T-cell (primary cell): ENCODE measurements at regions not wholly inside any gene's neighbourhood (a gene's known extent, or its start where the extent isn't known, plus 50 kb on each side); places are given as distances from the start of the nearest gene placed in this dataset.
"Not testable (repeated sequence)": the region's sequence is repeated elsewhere in the genome, so short reads cannot be mapped to it uniquely, and the experiment has no call there.

ENCODE experiments used
- ATAC-seq, 4 experiments: fragments of 200-7000 bp in 3 of 4; fragments of 150-1000 bp in 1 of 4; cut with Tn5 transposase; replicated peaks in 1 of 4; 1 replicate in 3 of 4; 2 replicates in 1 of 4; pipeline ENCODE4 v1.10.0; 2021; ENCODE audit warnings: moderate library complexity in 3 of 4, mild to moderate bottlenecking in 2 of 4, moderate number of reproducible peaks in 1 of 4
- CTCF ChIA-PET, 2 donors: fragments of 300-600 bp; sonication (Branson Sonifier 250); formaldehyde crosslinking; loops; one replicate each; lab custom pipeline; 2022; ENCODE audit warnings: antibody characterized with exemption in 2 of 2; lab: Charles Lee
- POLR2A ChIA-PET, 2 donors: fragments of 300-600 bp; sonication (Branson Sonifier 250); formaldehyde crosslinking; loops; one replicate each; lab custom pipeline; 2022; ENCODE audit warnings: antibody characterized with exemption in 2 of 2; lab: Charles Lee
- DNase-seq, 35 experiments: peaks; one replicate each; pipeline versions ENCODE4 v3.0.0 to v3.0.0-alpha.2; 2013 to 2023
- H3K27ac ChIP-seq: one replicate; pipeline ENCODE4 v1.5.1; 2013; ENCODE audit warnings: low read length
- H3K27me3 ChIP-seq, 2 experiments: replicated peaks in 1 of 2; 1 replicate in 1 of 2; 2 replicates in 1 of 2; pipeline versions ENCODE4 v1.6.1 to v1.7.0; 2013; ENCODE audit warnings: low read length in 1 of 2, mixed read lengths in 1 of 2; ENCODE audit not compliant: control insufficient read depth in 2 of 2, insufficient read depth in 2 of 2; ENCODE audit errors: extremely low read depth in 1 of 2
- H3K36me3 ChIP-seq, 2 donors: 1 replicate in 1 of 2; 2 replicates in 1 of 2; pipeline versions ENCODE4 v1.6.1 to v1.7.0; 2013; ENCODE audit warnings: low read length in 1 of 2; ENCODE audit not compliant: control insufficient read depth in 2 of 2, insufficient read depth in 1 of 2; ENCODE audit errors: extremely low read depth in 1 of 2
- H3K4me1 ChIP-seq, 2 experiments: 1 replicate in 1 of 2; 2 replicates in 1 of 2; pipeline versions ENCODE4 v1.6.1 to v1.7.0; 2013; ENCODE audit warnings: low read length in 2 of 2, mixed read lengths in 1 of 2; ENCODE audit not compliant: insufficient read depth in 2 of 2, control insufficient read depth in 1 of 2; ENCODE audit errors: extremely low read depth in 1 of 2
- H3K4me3 ChIP-seq, 2 donors: 1 replicate in 1 of 2; 2 replicates in 1 of 2; pipeline versions ENCODE4 v1.5.1 to v1.7.0; 2013; ENCODE audit warnings: mild to moderate bottlenecking in 2 of 2, low read length in 1 of 2, moderate library complexity in 1 of 2; ENCODE audit not compliant: control insufficient read depth in 1 of 2; ENCODE audit errors: extremely low read depth in 1 of 2
- H3K9me3 ChIP-seq: 2 replicates; pipeline ENCODE4 v1.7.0; 2013
- H3K27ac Mint-ChIP-seq, 2 donors: one replicate each; pipeline ENCODE4 v1.8.0; 2020 to 2021; ENCODE audit warnings: mild to moderate bottlenecking in 2 of 2, mixed read lengths in 2 of 2
- H3K27me3 Mint-ChIP-seq, 2 donors: one replicate each; pipeline ENCODE4 v1.8.0; 2021 to 2022; ENCODE audit warnings: mixed read lengths in 2 of 2
- H3K36me3 Mint-ChIP-seq: one replicate; pipeline ENCODE4 v1.8.0; 2021; ENCODE audit warnings: mixed read lengths
- H3K4me1 Mint-ChIP-seq, 3 donors: one replicate each; pipeline ENCODE4 v1.8.0; 2020 to 2022; ENCODE audit warnings: mixed read lengths in 3 of 3, mild to moderate bottlenecking in 1 of 3
- H3K4me3 Mint-ChIP-seq, 3 donors: one replicate each; pipeline ENCODE4 v1.8.0; 2020 to 2022; ENCODE audit warnings: mild to moderate bottlenecking in 3 of 3, mixed read lengths in 3 of 3, moderate library complexity in 3 of 3
- H3K9me3 Mint-ChIP-seq, 3 donors: one replicate each; pipeline ENCODE4 v1.8.0; 2020 to 2022; ENCODE audit warnings: mixed read lengths in 3 of 3
- WGBS: methylation state at CpG from one replicate; pipeline ENCODE4 v1.1.5; 2013; ENCODE audit warnings: missing lambda C conversion rate; ENCODE audit not compliant: insufficient coverage; 5-methylcytosine and 5-hydroxymethylcytosine counted together

- DNase-seq (no peak), ATAC-seq (no peak)
- ChIA-PET POLR2A (no interaction called here), CTCF (no interaction called here)
- no CpG with 5 or more reads among the region's 1 CpG for WGBS
- H3K27me3 Mint-ChIP-seq: peaks cover 0 to 9% of the 10 kb centered on the region in 2 donors
- no peak overlapping the region for H3K27ac Mint-ChIP-seq
- peaks cover 0 to 1% of the 10 kb centered on the region in 2 experiments for H3K27me3 ChIP-seq
- H3K27ac ChIP-seq: no peak overlapping the region
- H3K4me3 ChIP-seq: no peak overlapping the region
- H3K36me3 Mint-ChIP-seq: no peaks in the 10 kb centered on the region
- H3K9me3 ChIP-seq: no peaks in the 10 kb centered on the region
- no peaks in the 10 kb centered on the region for H3K4me1 ChIP-seq
- no peaks in the 10 kb centered on the region for H3K36me3 ChIP-seq
- no peak overlapping the region for H3K4me3 Mint-ChIP-seq
- H3K9me3 Mint-ChIP-seq: no peaks in the 10 kb centered on the region
- no peaks in the 10 kb centered on the region for H3K4me1 Mint-ChIP-seq
Observed at GRCh38 chr21:32087447-32087846, 191.4 kb downstream of the MIS18A start.

GRCh38 chr21:32083197-32083596 lies 195.7 kb downstream of the MIS18A start:
- Mint-ChIP-seq H3K9me3 (no peaks in the 10 kb centered on the region), H3K27ac (no peak overlapping the region), H3K4me3 (no peak overlapping the region), H3K36me3 (no peaks in the 10 kb centered on the region), H3K27me3 (peaks cover 0 to 8% of the 10 kb centered on the region in 2 donors), H3K4me1 (no peaks in the 10 kb centered on the region)
- POLR2A ChIA-PET: no interaction called here
- Histone ChIP-seq H3K4me3 (no peak overlapping the region), H3K4me1 (no peaks in the 10 kb centered on the region), H3K27me3 (no peaks in the 10 kb centered on the region), H3K9me3 (no peaks in the 10 kb centered on the region), H3K27ac (no peak overlapping the region), H3K36me3 (no peaks in the 10 kb centered on the region)
- ATAC-seq (no peak), DNase-seq (no peak)
- no CpG with 5 or more reads among the region's 2 CpGs for WGBS
- CTCF ChIA-PET: no interaction called here

GRCh38 chr21:32082466-32082865 lies 196.4 kb downstream of the MIS18A start:
- ChIA-PET POLR2A (no interaction called here), CTCF (no interaction called here)
- DNase-seq (no peak), ATAC-seq (no peak)
- Mint-ChIP-seq H3K9me3 (no peaks in the 10 kb centered on the region), H3K4me1 (no peaks in the 10 kb centered on the region), H3K36me3 (no peaks in the 10 kb centered on the region), H3K27ac (no peak overlapping the region), H3K27me3 (peaks cover 0 to 8% of the 10 kb centered on the region in 2 donors), H3K4me3 (no peak overlapping the region)
- no peaks in the 10 kb centered on the region for H3K4me1 ChIP-seq
- no peak overlapping the region for H3K27ac ChIP-seq
- no peaks in the 10 kb centered on the region for H3K9me3 ChIP-seq
- H3K27me3 ChIP-seq: no peaks in the 10 kb centered on the region
- WGBS: no CpG with 5 or more reads among the region's 5 CpGs
- H3K4me3 ChIP-seq: no peak overlapping the region
- no peaks in the 10 kb centered on the region for H3K36me3 ChIP-seq

GRCh38 chr21:32073593-32073992 lies 200.8 kb downstream of the HUNK start:
- Histone ChIP-seq H3K27ac (no peak overlapping the region), H3K4me1 (no peaks in the 10 kb centered on the region), H3K36me3 (no peaks in the 10 kb centered on the region), H3K4me3 (no peak overlapping the region), H3K27me3 (peaks cover 0 to 10% of the 10 kb centered on the region in 2 experiments), H3K9me3 (no peaks in the 10 kb centered on the region)
- ChIA-PET CTCF (no interaction called here), POLR2A (no interaction called here)
- DNase-seq (no peak), ATAC-seq (no peak)
- peaks cover 0 to 6% (median 0%) of the 10 kb centered on the region in 3 donors for H3K9me3 Mint-ChIP-seq
- no peaks in the 10 kb centered on the region for H3K36me3 Mint-ChIP-seq
- H3K4me3 Mint-ChIP-seq: no peak overlapping the region
- H3K4me1 Mint-ChIP-seq: no peaks in the 10 kb centered on the region
- peaks cover 2 to 5% of the 10 kb centered on the region in 2 donors for H3K27me3 Mint-ChIP-seq
- WGBS: 80% methylated on average over 5 of the region's 6 CpGs
- H3K27ac Mint-ChIP-seq: no peak overlapping the region

GRCh38 chr21:32073190-32073589 lies 200.4 kb downstream of the HUNK start:
- H3K4me3 Mint-ChIP-seq: no peak overlapping the region
- 87% methylated on average over 6 of the region's 6 CpGs for WGBS
- Histone ChIP-seq H3K4me3 (no peak overlapping the region), H3K36me3 (no peaks in the 10 kb centered on the region), H3K9me3 (no peaks in the 10 kb centered on the region), H3K27me3 (peaks cover 0 to 10% of the 10 kb centered on the region in 2 experiments), H3K27ac (no peak overlapping the region), H3K4me1 (no peaks in the 10 kb centered on the region)
- ChIA-PET CTCF (no interaction called here), POLR2A (no interaction called here)
- H3K36me3 Mint-ChIP-seq: no peaks in the 10 kb centered on the region
- peaks cover 2 to 5% of the 10 kb centered on the region in 2 donors for H3K27me3 Mint-ChIP-seq
- no peaks in the 10 kb centered on the region for H3K4me1 Mint-ChIP-seq
- ATAC-seq (no peak), DNase-seq (no peak)
- H3K9me3 Mint-ChIP-seq: peaks cover 0 to 6% (median 0%) of the 10 kb centered on the region in 3 donors
- no peak overlapping the region for H3K27ac Mint-ChIP-seq

- H3K27ac ChIP-seq, H3K27me3 ChIP-seq, H3K4me3 ChIP-seq, H3K4me1 Mint-ChIP-seq, POLR2A ChIA-PET, H3K36me3 Mint-ChIP-seq, ATAC-seq, DNase-seq, H3K4me1 ChIP-seq, H3K9me3 ChIP-seq, H3K27ac Mint-ChIP-seq, H3K4me3 Mint-ChIP-seq, H3K27me3 Mint-ChIP-seq, CTCF ChIA-PET, H3K36me3 ChIP-seq, H3K9me3 Mint-ChIP-seq: not testable (repeated sequence)
- no CpG with 5 or more reads among the region's 2 CpGs for WGBS
Observed at GRCh38 chr21:32071620-32072019, 198.8 kb downstream of the HUNK start.

GRCh38 chr21:32070676-32071330 lies 198.0 kb downstream of the HUNK start:
- Histone ChIP-seq H3K36me3 (no peaks in the 10 kb centered on the region), H3K4me3 (no peak overlapping the region), H3K27ac (no peak overlapping the region), H3K9me3 (no peaks in the 10 kb centered on the region), H3K4me1 (no peaks in the 10 kb centered on the region), H3K27me3 (peaks cover 0 to 6% of the 10 kb centered on the region in 2 experiments)
- POLR2A ChIA-PET: no interaction called here
- Mint-ChIP-seq H3K4me3 (no peak overlapping the region), H3K4me1 (no peaks in the 10 kb centered on the region), H3K36me3 (no peaks in the 10 kb centered on the region), H3K27me3 (peaks cover 3 to 9% of the 10 kb centered on the region in 2 donors), H3K27ac (no peak overlapping the region), H3K9me3 (peaks cover 0 to 6% (median 0%) of the 10 kb centered on the region in 3 donors)
- DNase-seq (no peak), ATAC-seq (no peak)
- 82% methylated on average over 10 of the region's 10 CpGs for WGBS
- CTCF ChIA-PET: no interaction called here
